ENCODE measurements at regions not wholly inside any gene's neighbourhood (a gene's known extent, or its start where the extent isn't known, plus 50 kb on each side); places are given as distances from the start of the nearest gene placed in this dataset.

- no peak for DNase-seq (ENCODE audit: extremely low read depth, low read depth, low spot score)
Observed at GRCh38 chr21:16071761-16072160, 342.0 kb downstream of the USP25 start.

GRCh38 chr21:16072221-16072620 lies 342.4 kb downstream of the USP25 start:
- no peak for DNase-seq (ENCODE audit: extremely low read depth, low read depth, low spot score)

GRCh38 chr21:16072737-16073136 lies 343.0 kb downstream of the USP25 start:
- DNase-seq (ENCODE audit: extremely low read depth, low read depth, low spot score): no peak

GRCh38 chr21:16073586-16073985 lies 343.8 kb downstream of the USP25 start:
- no peak for DNase-seq (ENCODE audit: extremely low read depth, low read depth, low spot score)

- no peak for DNase-seq (ENCODE audit: extremely low read depth, low read depth, low spot score)
Observed at GRCh38 chr21:16074950-16075489, 345.2 kb downstream of the USP25 start.

- no peak for DNase-seq (ENCODE audit: extremely low read depth, low read depth, low spot score)
Observed at GRCh38 chr21:16075649-16076282, 346.0 kb downstream of the USP25 start.

GRCh38 chr21:16076465-16076864 lies 346.7 kb downstream of the USP25 start:
- DNase-seq (ENCODE audit: extremely low read depth, low read depth, low spot score): no peak

- no peak for DNase-seq (ENCODE audit: extremely low read depth, low read depth, low spot score)
Observed at GRCh38 chr21:16078382-16078781, 348.6 kb downstream of the USP25 start.

- no peak for DNase-seq (ENCODE audit: extremely low read depth, low read depth, low spot score)
Observed at GRCh38 chr21:16079830-16080229, 350.0 kb downstream of the USP25 start.

- DNase-seq (ENCODE audit: extremely low read depth, low read depth, low spot score): no peak
Observed at GRCh38 chr21:16081304-16081703, 351.5 kb downstream of the USP25 start.

GRCh38 chr21:16082038-16082816 lies 352.4 kb downstream of the USP25 start:
- DNase-seq (ENCODE audit: extremely low read depth, low read depth, low spot score): peak; percentile 16

- no peak for DNase-seq (ENCODE audit: extremely low read depth, low read depth, low spot score)
Observed at GRCh38 chr21:16084776-16085364, 355.1 kb downstream of the USP25 start.

GRCh38 chr21:16085421-16085820 lies 355.6 kb downstream of the USP25 start:
- no peak for DNase-seq (ENCODE audit: extremely low read depth, low read depth, low spot score)

- no peak for DNase-seq (ENCODE audit: extremely low read depth, low read depth, low spot score)
Observed at GRCh38 chr21:16086121-16086520, 356.3 kb downstream of the USP25 start.

- no peak for DNase-seq (ENCODE audit: extremely low read depth, low read depth, low spot score)
Observed at GRCh38 chr21:16086936-16087335, 357.2 kb downstream of the USP25 start.

GRCh38 chr21:16087523-16087922 lies 357.7 kb downstream of the USP25 start:
- no peak for DNase-seq (ENCODE audit: extremely low read depth, low read depth, low spot score)

GRCh38 chr21:16088056-16088455 lies 358.3 kb downstream of the USP25 start:
- no peak for DNase-seq (ENCODE audit: extremely low read depth, low read depth, low spot score)

GRCh38 chr21:16095005-16095404 lies 365.2 kb downstream of the USP25 start:
- no peak for DNase-seq (ENCODE audit: extremely low read depth, low read depth, low spot score)

GRCh38 chr21:16096988-16097387 lies 367.2 kb downstream of the USP25 start:
- DNase-seq (ENCODE audit: extremely low read depth, low read depth, low spot score): no peak

GRCh38 chr21:16102113-16102512 lies 372.3 kb downstream of the USP25 start:
- no peak for DNase-seq (ENCODE audit: extremely low read depth, low read depth, low spot score)

- DNase-seq (ENCODE audit: extremely low read depth, low read depth, low spot score): no peak
Observed at GRCh38 chr21:16108561-16109075, 378.8 kb downstream of the USP25 start.
